NT2/D1 (cell line): ENCODE measurements at regions not wholly inside any gene's neighbourhood (a gene's known extent, or its start where the extent isn't known, plus 50 kb on each side); places are given as distances from the start of the nearest gene placed in this dataset.

Source experiments
- SUZ12 ChIP-seq: IDR thresholded peaks from 2 replicates; pipeline ENCODE4 v1.6.1; 2011; ENCODE audit not compliant: insufficient read length, insufficient read depth; ENCODE audit errors: extremely low read depth
- YY1 ChIP-seq: IDR thresholded peaks from 2 replicates; pipeline ENCODE4 v1.6.1; 2011; ENCODE audit not compliant: insufficient read length, insufficient read depth
- ZNF274 ChIP-seq: IDR thresholded peaks from 2 replicates; pipeline ENCODE4 v1.6.1; 2011; ENCODE audit warnings: mild to moderate bottlenecking, low read depth, low read length

GRCh38 chr7:28346256-28346655 is 66.1 kb upstream of the CREB5 start:
- no peak for TF ChIP-seq YY1
- TF ChIP-seq SUZ12 = no peak
- TF ChIP-seq ZNF274 = no peak
